Thyroid gland (tissue), 4 donors: ENCODE measurements at regions not wholly inside any gene's neighbourhood (a gene's known extent, or its start where the extent isn't known, plus 50 kb on each side); places are given as distances from the start of the nearest gene placed in this dataset.

Experiments
- DNase-seq, 2 donors: peaks; one replicate each; pipeline ENCODE4 v3.0.0-alpha.2; 2019
- H3K27ac ChIP-seq, 3 donors: fragments of 200-600 bp; sonication (generic); 1 replicate in 2 of 3; 2 replicates in 1 of 3; pipeline ENCODE4 v1.5.1; 2016 to 2019; ENCODE audit warnings: mild to moderate bottlenecking in 1 of 3, moderate library complexity in 1 of 3
- H3K27me3 ChIP-seq: fragments of 200-600 bp; sonication (generic); one replicate; pipeline ENCODE4 v1.5.1; 2019
- H3K36me3 ChIP-seq, 2 donors: fragments of 200-600 bp; sonication (generic); one replicate each; pipeline ENCODE4 v1.5.1; 2016 to 2019
- H3K4me1 ChIP-seq, 2 donors: fragments of 200-600 bp; sonication (generic); one replicate each; pipeline ENCODE4 v1.5.1; 2017 to 2019
- H3K4me3 ChIP-seq, 3 donors: fragments of 200-600 bp; sonication (generic); replicated peaks in 1 of 3; 1 replicate in 2 of 3; 2 replicates in 1 of 3; pipeline ENCODE4 v1.5.1; 2016; ENCODE audit warnings: mild to moderate bottlenecking in 1 of 3
- H3K9me3 ChIP-seq: fragments of 200-600 bp; sonication (generic); one replicate; pipeline ENCODE4 v1.5.1; 2017
- CTCF ChIP-seq, 6 experiments: fragments of 200-600 bp in 3 of 6; fragments of 450-650 bp in 3 of 6; sonication (generic) in 3 of 6; IDR thresholded peaks; one replicate each; pipeline ENCODE4 v1.5.1; 2016 to 2019; ENCODE audit warnings: antibody characterized with exemption in 6 of 6, mild to moderate bottlenecking in 2 of 6, inconsistent platforms in 1 of 6, moderate library complexity in 1 of 6
- POLR2A ChIP-seq, 2 donors: fragments of 450-650 bp; IDR thresholded peaks; one replicate each; pipeline ENCODE4 v1.6.1; 2017; ENCODE audit warnings: antibody characterized with exemption in 2 of 2, mild to moderate bottlenecking in 2 of 2, moderate library complexity in 1 of 2
- WGBS, 2 donors: methylation state at CpG; one replicate each; pipeline ENCODE4 v1.1.5; 2017; 5-methylcytosine and 5-hydroxymethylcytosine counted together
- intact Hi-C: fragments of 100-400 bp; cut with DNase I; formaldehyde crosslinking; loops from one replicate; pipeline ENCODE4 v1.15.1; 2023

- no peaks in the 10 kb centered on the region for H3K4me1 ChIP-seq
- no peaks in the 10 kb centered on the region for H3K27me3 ChIP-seq
- no CpG with 5 or more reads among the region's 1 CpG for WGBS, 2 donors
- no peak overlapping the region for H3K27ac ChIP-seq
- no peaks in the 10 kb centered on the region for H3K36me3 ChIP-seq
- DNase-seq: no peak
- intact Hi-C loops: no loop called here
- no peak overlapping the region for H3K4me3 ChIP-seq
- H3K9me3 ChIP-seq: no peaks in the 10 kb centered on the region
- TF ChIP-seq POLR2A (IDR thresholded peaks at IDR 0.05) (no peak), CTCF (IDR thresholded peaks at IDR 0.05) (no peak)
These were observed 235.5 kb upstream of the ACTRT1 start for GRCh38 chrX:128287693-128288092.

- no peak for TF ChIP-seq POLR2A (IDR thresholded peaks at IDR 0.05)
- no peak for TF ChIP-seq CTCF (IDR thresholded peaks at IDR 0.05)
- H3K4me3 ChIP-seq: no peak overlapping the region
- intact Hi-C loops: no loop called here
- no peak for DNase-seq
- no peaks in the 10 kb centered on the region for H3K4me1 ChIP-seq
- H3K27ac ChIP-seq: no peak overlapping the region
- no peaks in the 10 kb centered on the region for H3K36me3 ChIP-seq
- no peaks in the 10 kb centered on the region for H3K27me3 ChIP-seq
- no peaks in the 10 kb centered on the region for H3K9me3 ChIP-seq
These were observed 198.4 kb upstream of the ACTRT1 start for GRCh38 chrX:128250621-128251020.

GRCh38 chrX:128216364-128216763, 164.2 kb upstream of the ACTRT1 start:
- no peak for TF ChIP-seq CTCF (IDR thresholded peaks at IDR 0.05)
- no peak for TF ChIP-seq POLR2A (IDR thresholded peaks at IDR 0.05)
- intact Hi-C loops: no loop called here

GRCh38 chrX:128165884-128166408, 113.7 kb upstream of the ACTRT1 start:
- intact Hi-C loops: no loop called here
- H3K4me1 ChIP-seq: no peaks in the 10 kb centered on the region
- no peaks in the 10 kb centered on the region for H3K9me3 ChIP-seq
- H3K4me3 ChIP-seq: no peak overlapping the region
- DNase-seq: no peak
- no peaks in the 10 kb centered on the region for H3K27me3 ChIP-seq
- TF ChIP-seq POLR2A (IDR thresholded peaks at IDR 0.05) (no peak), CTCF (IDR thresholded peaks at IDR 0.05) (no peak)
- 83 to 86% methylated on average over 2 of the region's 2 CpGs for WGBS, 2 donors
- no peak overlapping the region for H3K27ac ChIP-seq
- no peaks in the 10 kb centered on the region for H3K36me3 ChIP-seq

More at GRCh38 chrX:128216364-128216763, 164.2 kb upstream of the ACTRT1 start:
- Histone ChIP-seq H3K9me3 (no peaks in the 10 kb centered on the region), H3K27me3 (no peaks in the 10 kb centered on the region), H3K36me3 (no peaks in the 10 kb centered on the region), H3K4me3 (no peak overlapping the region), H3K27ac (no peak overlapping the region), H3K4me1 (no peaks in the 10 kb centered on the region)
- 83 to 94% methylated on average over 3 of the region's 3 CpGs for WGBS, 2 donors
- no peak for DNase-seq

GRCh38 chrX:128156204-128156603, 104.0 kb upstream of the ACTRT1 start:
- intact Hi-C loops: no loop called here
- Histone ChIP-seq H3K9me3 (no peaks in the 10 kb centered on the region), H3K27me3 (no peaks in the 10 kb centered on the region), H3K27ac (no peak overlapping the region), H3K4me3 (no peak overlapping the region), H3K4me1 (no peaks in the 10 kb centered on the region), H3K36me3 (no peaks in the 10 kb centered on the region)
- no peak for DNase-seq
- TF ChIP-seq CTCF (IDR thresholded peaks at IDR 0.05): no peak
- TF ChIP-seq POLR2A (IDR thresholded peaks at IDR 0.05): no peak
- 80% methylated on average over 3 of the region's 4 CpGs for WGBS, 2 donors
